ENCODE measurements at regions not wholly inside any gene's neighbourhood (a gene's known extent, or its start where the extent isn't known, plus 50 kb on each side); places are given as distances from the start of the nearest gene placed in this dataset.

- no peak overlapping the region for H3K14ac ChIP-seq (ENCODE audit: insufficient read length)
- H3K23ac ChIP-seq (ENCODE audit: insufficient read length): no peak overlapping the region
- H3K9me3 ChIP-seq (ENCODE audit: insufficient read depth in 2 of 2, low read depth in 1 of 2, low read length in 1 of 2): peaks cover 0 to 2% of the 10 kb centered on the region in 2 experiments; a peak in 1 of 4 replicates
- POLR2A ChIA-PET (ENCODE audit: partially characterized antibody): no interaction called here
- no peak overlapping the region for H3K4me3 ChIP-seq (ENCODE audit: extremely low read depth in 1 of 4, insufficient read depth in 2 of 4, low read depth in 3 of 4, low read length in 4 of 4)
- H4K8ac ChIP-seq (ENCODE audit: extremely low read depth, insufficient read depth, low read length): no peak overlapping the region
- DNase-seq (ENCODE audit: low read depth in 1 of 2, low spot score in 2 of 2): no peak
- H2BK5ac ChIP-seq (ENCODE audit: low read depth, low read length): no peak overlapping the region
- no peaks in the 10 kb centered on the region for H3K23me2 ChIP-seq (ENCODE audit: low read depth, low read length)
- WGBS, 2 experiments (ENCODE audit: extremely low coverage in 1 of 2, insufficient coverage in 1 of 2, insufficient read length in 1 of 2, insufficient replicate concordance in 2 of 2, low coverage in 1 of 2, low lambda C conversion rate in 2 of 2, missing lambda C conversion rate in 1 of 2): 74% methylated on average over 1 of the region's 1 CpG; no CpG with 5 or more reads in 1 of the 2 experiments
- TF ChIP-seq SIX5 (IDR thresholded peaks at IDR 0.05; ENCODE audit: low read depth, low read length): no peak
- TF ChIP-seq MAFK (IDR thresholded peaks at IDR 0.05; ENCODE audit: low read depth, low read length): 0 out of 2 replicates have a peak, but pooled peaks have one; percentile 15
- no peak overlapping the region for H3K27ac ChIP-seq (ENCODE audit: low read depth, low read length)
- no peaks in the 10 kb centered on the region for H3K4me1 ChIP-seq (replicated peaks in 1 of 4; ENCODE audit: control insufficient read depth in 3 of 4, insufficient read depth in 4 of 4, low read length in 3 of 4)
- CTCF ChIA-PET (ENCODE audit: partially characterized antibody): no interaction called here
- no peak overlapping the region for H3K56ac ChIP-seq (replicated peaks; ENCODE audit: insufficient read length, low read depth, low read length)
- no peak overlapping the region for H4K5ac ChIP-seq (ENCODE audit: insufficient read length, low read depth, low read length)
- FAIRE-seq: no peak
- no peak overlapping the region for H3K4ac ChIP-seq (replicated peaks; ENCODE audit: insufficient read length, low read depth, low read length)
- H2BK120ac ChIP-seq (replicated peaks; ENCODE audit: low read depth, low read length): no peak overlapping the region
- no peak overlapping the region for H2AFZ ChIP-seq (ENCODE audit: low read length)
- no peak overlapping the region for H2BK20ac ChIP-seq (ENCODE audit: low read length)
- H3K27me3 ChIP-seq (replicated peaks in 1 of 4; ENCODE audit: control insufficient read depth in 3 of 4, extremely low read depth in 1 of 4, insufficient read depth in 3 of 4, low read length in 3 of 4): no peaks in the 10 kb centered on the region
- H4K91ac ChIP-seq (replicated peaks; ENCODE audit: insufficient read length, low read length): no peak overlapping the region
- H3K4me2 ChIP-seq (ENCODE audit: insufficient read depth in 1 of 2, low read depth in 2 of 2, low read length in 2 of 2): no peak overlapping the region
- no peak overlapping the region for H2BK15ac ChIP-seq (ENCODE audit: low read length)
- no peak overlapping the region for H3K9ac ChIP-seq (replicated peaks in 1 of 4; ENCODE audit: extremely low read depth in 1 of 4, low read depth in 3 of 4, low read length in 3 of 4)
- no peaks in the 10 kb centered on the region for H3K79me1 ChIP-seq (ENCODE audit: low read depth, low read length)
- no peak overlapping the region for H2AK5ac ChIP-seq (ENCODE audit: low read depth, low read length)
- H3K79me2 ChIP-seq (ENCODE audit: control insufficient read depth in 1 of 2, insufficient read depth in 2 of 2, low read length in 2 of 2): no peaks in the 10 kb centered on the region
- no peak overlapping the region for H2BK12ac ChIP-seq (ENCODE audit: low read depth, low read length)
- H3K18ac ChIP-seq (ENCODE audit: extremely low read depth, low read length): no peak overlapping the region
- no peaks in the 10 kb centered on the region for H3K36me3 ChIP-seq (ENCODE audit: control insufficient read depth in 2 of 4, insufficient read depth in 4 of 4, low read length in 3 of 4)
- H4K20me1 ChIP-seq (replicated peaks in 1 of 2; ENCODE audit: control insufficient read depth in 1 of 2, insufficient read depth in 2 of 2, low read length in 2 of 2): no peaks in the 10 kb centered on the region
Observed at GRCh38 chr4:60718874-60719273, 481.3 kb upstream of the ADGRL3 start.
